ENCODE measurements at regions not wholly inside any gene's neighbourhood (a gene's known extent, or its start where the extent isn't known, plus 50 kb on each side); places are given as distances from the start of the nearest gene placed in this dataset.

DNA sequence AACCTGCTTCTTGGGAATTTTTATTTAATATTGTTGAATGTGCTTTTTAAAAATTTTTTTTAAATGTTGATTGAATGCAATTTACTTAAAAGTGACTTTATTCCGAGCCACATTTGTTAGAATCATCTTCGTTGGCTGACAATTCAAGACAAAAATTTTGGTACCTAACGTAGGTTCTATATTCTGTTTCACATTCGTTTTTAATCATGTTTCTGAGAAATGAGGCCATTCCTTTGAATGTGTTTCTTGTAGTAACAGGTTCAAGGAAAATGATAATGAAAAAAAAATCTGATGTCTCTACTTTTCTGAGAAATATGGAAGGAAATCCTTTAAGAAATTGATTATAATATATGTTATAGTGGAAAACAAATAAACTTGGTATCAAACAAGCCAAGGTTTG lies 92.3 kb upstream of the DCLK2 start:
- POLR2A ChIA-PET: no interaction called here
- TF ChIP-seq, protein P1, sequence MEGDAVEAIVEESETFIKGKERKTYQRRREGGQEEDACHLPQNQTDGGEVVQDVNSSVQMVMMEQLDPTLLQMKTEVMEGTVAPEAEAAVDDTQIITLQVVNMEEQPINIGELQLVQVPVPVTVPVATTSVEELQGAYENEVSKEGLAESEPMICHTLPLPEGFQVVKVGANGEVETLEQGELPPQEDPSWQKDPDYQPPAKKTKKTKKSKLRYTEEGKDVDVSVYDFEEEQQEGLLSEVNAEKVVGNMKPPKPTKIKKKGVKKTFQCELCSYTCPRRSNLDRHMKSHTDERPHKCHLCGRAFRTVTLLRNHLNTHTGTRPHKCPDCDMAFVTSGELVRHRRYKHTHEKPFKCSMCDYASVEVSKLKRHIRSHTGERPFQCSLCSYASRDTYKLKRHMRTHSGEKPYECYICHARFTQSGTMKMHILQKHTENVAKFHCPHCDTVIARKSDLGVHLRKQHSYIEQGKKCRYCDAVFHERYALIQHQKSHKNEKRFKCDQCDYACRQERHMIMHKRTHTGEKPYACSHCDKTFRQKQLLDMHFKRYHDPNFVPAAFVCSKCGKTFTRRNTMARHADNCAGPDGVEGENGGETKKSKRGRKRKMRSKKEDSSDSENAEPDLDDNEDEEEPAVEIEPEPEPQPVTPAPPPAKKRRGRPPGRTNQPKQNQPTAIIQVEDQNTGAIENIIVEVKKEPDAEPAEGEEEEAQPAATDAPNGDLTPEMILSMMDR (IDR thresholded peaks at IDR 0.05; ENCODE audit: control extremely low read depth, extremely low read depth, low read depth, missing control alignments): no peak
- no peak for DNase-seq (ENCODE audit: extremely low spot score)
- CTCF ChIA-PET: interaction anchor here (1.6 kb wide), 1 partner anchor 223 kb away, joined by 5 read pairs; no protein-coding TSS in a partner anchor

DNA sequence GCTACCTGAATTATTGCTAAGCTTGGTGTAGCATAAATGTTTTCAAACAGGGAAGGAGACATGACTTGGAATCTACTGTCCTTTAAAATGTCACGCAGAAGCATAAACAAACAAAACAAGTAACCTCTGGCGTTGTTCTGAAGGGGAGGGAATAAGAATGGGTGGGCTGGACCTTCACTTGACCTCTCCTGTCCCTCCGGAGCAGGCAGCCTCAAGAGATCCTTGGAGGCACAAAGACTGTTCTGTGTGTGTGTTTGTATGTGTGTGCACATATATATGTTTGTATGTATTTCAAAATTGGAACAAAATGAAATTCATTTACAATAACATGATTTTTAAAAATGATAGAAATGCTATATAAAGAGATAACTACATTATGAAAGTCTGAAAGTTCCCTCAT lies 91.3 kb upstream of the DCLK2 start:
- TF ChIP-seq, protein P1 (IDR thresholded peaks at IDR 0.05; ENCODE audit: control extremely low read depth, extremely low read depth, low read depth, missing control alignments): no peak
- ChIA-PET CTCF (interaction anchor here (1.0 to 1.6 kb wide), 2 partner anchors 222 to 256 kb away, joined by 5 read pairs; no protein-coding TSS in a partner anchor), POLR2A (no interaction called here)
- no peak for DNase-seq (ENCODE audit: extremely low spot score)

DNA sequence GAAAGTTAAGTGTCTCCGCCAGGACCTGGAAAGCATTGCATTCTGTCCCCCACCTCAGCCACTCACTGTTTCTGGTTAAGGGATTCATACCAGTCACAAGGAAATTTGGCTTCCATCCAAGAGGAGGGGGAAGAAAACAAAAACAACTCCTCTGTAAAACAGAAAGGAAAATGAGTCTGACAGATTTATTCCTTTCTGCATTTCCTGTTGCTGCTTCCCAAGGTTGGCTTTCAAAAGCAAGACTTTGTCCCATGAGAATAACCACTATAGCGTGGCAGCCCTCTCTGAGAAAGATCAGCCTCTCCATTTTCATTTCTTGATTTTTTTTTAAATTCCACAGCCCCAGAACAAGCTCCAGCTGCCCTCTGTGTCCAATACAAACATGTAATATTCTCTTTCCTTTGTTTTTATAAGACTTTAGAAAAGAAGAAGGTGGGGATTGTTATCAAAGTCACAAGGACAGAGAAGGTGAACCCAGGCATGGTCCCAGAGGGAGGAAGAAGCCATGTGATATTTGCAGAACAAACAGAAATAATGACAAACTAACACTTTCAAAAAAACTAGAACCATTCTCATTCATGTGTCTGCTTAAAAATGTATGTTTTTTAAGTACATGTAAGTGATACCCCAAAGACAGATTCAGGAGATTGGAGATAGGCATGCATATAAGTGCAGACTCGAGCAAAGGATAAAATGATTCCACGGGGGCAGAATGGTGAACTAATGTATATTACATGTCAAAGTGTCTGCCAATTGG lies 90.7 kb upstream of the DCLK2 start:
- TF ChIP-seq, protein P1 (IDR thresholded peaks at IDR 0.05; ENCODE audit: control extremely low read depth, extremely low read depth, low read depth, missing control alignments): no peak
- POLR2A ChIA-PET: no interaction called here
- CTCF ChIA-PET: interaction anchor here (1.0 to 1.9 kb wide), 4 partner anchors 9 to 255 kb away, joined by 4 to 8 read pairs (median 5); no protein-coding TSS in a partner anchor
- DNase-seq (ENCODE audit: extremely low spot score): no peak

DNA sequence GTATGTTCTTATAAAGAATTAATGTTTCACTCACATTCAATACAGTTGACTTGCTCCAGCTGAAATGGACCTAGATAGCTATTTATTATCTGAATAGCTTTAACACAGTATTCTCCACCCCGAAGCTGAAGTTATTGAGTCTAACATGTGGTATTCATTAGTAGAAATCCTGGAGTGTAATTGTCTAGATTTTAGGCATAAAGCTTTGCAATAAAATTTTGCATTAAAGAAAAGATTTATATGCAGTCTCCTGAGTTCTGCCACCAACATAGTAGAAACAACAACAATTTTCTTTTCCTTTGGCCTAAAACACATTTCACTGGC lies 90.2 kb upstream of the DCLK2 start:
- TF ChIP-seq, protein P1 (IDR thresholded peaks at IDR 0.05; ENCODE audit: control extremely low read depth, extremely low read depth, low read depth, missing control alignments): no peak
- no peak for DNase-seq (ENCODE audit: extremely low spot score)
- CTCF ChIA-PET: interaction anchor here (1.0 to 1.9 kb wide), 4 partner anchors 9 to 255 kb away, joined by 3 to 8 read pairs (median 4); no protein-coding TSS in a partner anchor
- POLR2A ChIA-PET: no interaction called here

DNA sequence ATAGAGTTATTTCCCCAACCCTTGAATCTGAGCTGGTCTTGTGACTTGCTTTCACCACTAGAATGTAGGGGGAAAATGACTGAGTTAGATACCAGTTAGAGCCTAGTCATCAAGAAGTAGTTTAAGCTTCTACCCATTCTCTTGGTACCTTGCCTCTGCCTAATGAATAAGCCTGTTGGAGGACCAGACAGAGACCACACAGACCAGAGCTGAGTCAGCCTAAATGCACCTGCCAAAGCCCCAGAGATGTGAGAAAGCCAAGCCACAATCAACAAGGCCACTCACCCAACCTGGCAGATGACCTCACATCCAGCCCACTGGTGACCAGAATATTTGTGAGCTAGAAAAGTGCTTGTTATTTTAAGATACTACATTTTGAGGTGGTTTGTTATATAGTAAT lies 85.2 kb upstream of the DCLK2 start:
- ChIA-PET CTCF (interaction anchor here (1.0 to 2.7 kb wide), 4 partner anchors 10 to 250 kb away, joined by 3 to 9 read pairs (median 4); no protein-coding TSS in a partner anchor), POLR2A (no interaction called here)
- TF ChIP-seq, protein P1 (IDR thresholded peaks at IDR 0.05; ENCODE audit: control extremely low read depth, extremely low read depth, low read depth, missing control alignments): no peak
- DNase-seq (ENCODE audit: extremely low spot score): no peak

DNA sequence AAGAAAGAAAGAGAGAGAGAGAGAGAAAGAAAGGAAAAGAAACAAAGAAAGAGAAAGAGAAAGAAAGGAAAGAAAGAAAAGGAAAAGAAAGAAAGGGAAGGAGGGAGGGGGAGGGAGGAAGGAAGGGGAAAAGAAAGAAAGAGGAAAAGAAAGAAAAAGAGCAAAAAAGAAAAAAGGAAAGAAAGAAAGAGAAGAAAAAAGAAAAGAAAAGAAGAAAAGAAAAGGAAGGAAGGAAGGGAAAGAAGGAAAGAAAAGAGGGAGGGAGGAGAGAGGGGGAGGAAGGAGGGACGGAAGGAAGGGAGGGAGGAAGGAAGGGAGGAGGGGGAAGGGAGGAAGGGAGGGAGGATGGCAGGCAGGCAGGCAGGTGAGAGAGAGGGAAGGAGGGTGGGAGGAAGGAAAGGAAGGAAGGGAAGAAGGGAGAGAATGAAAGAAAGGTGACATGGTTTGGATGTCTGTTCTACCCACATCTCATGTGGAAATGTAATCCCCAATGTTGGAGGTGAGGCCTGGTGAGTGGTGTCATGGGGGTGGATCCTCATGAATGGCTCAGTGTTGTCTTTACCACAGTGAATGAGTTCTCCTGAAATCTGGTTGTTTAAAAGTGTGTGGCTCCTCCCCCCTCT lies 83.0 kb upstream of the DCLK2 start:
- CTCF ChIA-PET: interaction anchor here (1.6 kb wide), 1 partner anchor 248 kb away, joined by 5 read pairs; no protein-coding TSS in a partner anchor

More for the DNA sequence above, 83.0 kb upstream of the DCLK2 start:
- TF ChIP-seq, protein P1 (IDR thresholded peaks at IDR 0.05; ENCODE audit: control extremely low read depth, extremely low read depth, low read depth, missing control alignments): no peak
- no peak for DNase-seq (ENCODE audit: extremely low spot score)
- POLR2A ChIA-PET: no interaction called here
